Gastrocnemius medialis (tissue), 4 donors: ENCODE measurements at regions not wholly inside any gene's neighbourhood (a gene's known extent, or its start where the extent isn't known, plus 50 kb on each side); places are given as distances from the start of the nearest gene placed in this dataset.

Experiments
- POLR2A ChIP-seq, 2 donors: fragments of 450-650 bp; IDR thresholded peaks; one replicate each; pipeline ENCODE4 v1.6.1; 2017; ENCODE audit warnings: antibody characterized with exemption in 2 of 2, mild to moderate bottlenecking in 2 of 2, moderate library complexity in 2 of 2
- TF ChIP-seq, protein P1 (sequence below), 5 experiments: fragments of 450-650 bp in 3 of 5; fragments of 200-600 bp in 2 of 5; sonication (generic) in 2 of 5; IDR thresholded peaks in 4 of 5; conservative IDR thresholded peaks in 1 of 5; 1 replicate in 4 of 5; 2 replicates in 1 of 5; pipeline ENCODE4 v1.5.1; 2016 to 2019; ENCODE audit warnings: antibody characterized with exemption in 5 of 5, mild to moderate bottlenecking in 3 of 5, moderate library complexity in 3 of 5

DNA sequence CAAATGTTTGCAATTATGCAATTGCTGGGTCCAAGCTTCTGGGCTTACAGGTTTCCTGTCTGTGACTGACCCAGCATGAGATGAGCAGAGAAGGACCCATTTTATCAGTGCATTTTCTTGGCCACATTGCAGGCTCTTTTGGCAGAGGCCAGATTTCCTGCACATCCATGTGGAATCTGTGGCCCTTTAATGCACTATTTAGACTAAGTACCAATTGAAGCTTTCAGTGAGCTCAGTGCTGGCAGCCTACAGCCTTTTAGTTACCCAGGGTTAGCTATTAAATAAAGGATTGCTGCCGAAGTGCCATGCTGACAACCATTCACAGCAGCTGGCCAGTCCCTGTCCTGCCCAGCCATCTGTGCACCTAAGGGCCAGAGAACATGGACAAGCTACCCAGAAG, 165.0 kb downstream of the ANKRD30B start:
- TF ChIP-seq, protein P1, sequence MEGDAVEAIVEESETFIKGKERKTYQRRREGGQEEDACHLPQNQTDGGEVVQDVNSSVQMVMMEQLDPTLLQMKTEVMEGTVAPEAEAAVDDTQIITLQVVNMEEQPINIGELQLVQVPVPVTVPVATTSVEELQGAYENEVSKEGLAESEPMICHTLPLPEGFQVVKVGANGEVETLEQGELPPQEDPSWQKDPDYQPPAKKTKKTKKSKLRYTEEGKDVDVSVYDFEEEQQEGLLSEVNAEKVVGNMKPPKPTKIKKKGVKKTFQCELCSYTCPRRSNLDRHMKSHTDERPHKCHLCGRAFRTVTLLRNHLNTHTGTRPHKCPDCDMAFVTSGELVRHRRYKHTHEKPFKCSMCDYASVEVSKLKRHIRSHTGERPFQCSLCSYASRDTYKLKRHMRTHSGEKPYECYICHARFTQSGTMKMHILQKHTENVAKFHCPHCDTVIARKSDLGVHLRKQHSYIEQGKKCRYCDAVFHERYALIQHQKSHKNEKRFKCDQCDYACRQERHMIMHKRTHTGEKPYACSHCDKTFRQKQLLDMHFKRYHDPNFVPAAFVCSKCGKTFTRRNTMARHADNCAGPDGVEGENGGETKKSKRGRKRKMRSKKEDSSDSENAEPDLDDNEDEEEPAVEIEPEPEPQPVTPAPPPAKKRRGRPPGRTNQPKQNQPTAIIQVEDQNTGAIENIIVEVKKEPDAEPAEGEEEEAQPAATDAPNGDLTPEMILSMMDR (IDR thresholded peaks at IDR 0.05 in 4 of 5, conservative IDR thresholded peaks at IDR 0.05 in 1 of 5), result no peak
- TF ChIP-seq POLR2A (IDR thresholded peaks at IDR 0.05), result no peak
